Body of pancreas (tissue), 4 donors: ENCODE measurements at regions not wholly inside any gene's neighbourhood (a gene's known extent, or its start where the extent isn't known, plus 50 kb on each side); places are given as distances from the start of the nearest gene placed in this dataset.
A peak's percentile ranks its signal among the peaks of the same experiment; 100 is the strongest.

ENCODE experiments used
- ATAC-seq: fragments of 150-250 bp; one replicate; pipeline ENCODE4 v1.9.1; 2016
- DNase-seq, 4 donors: peaks; one replicate each; pipeline ENCODE4 v3.0.0-alpha.2; 2019
- H3K27ac ChIP-seq, 4 donors: fragments of 200-600 bp; sonication (generic); 1 replicate in 3 of 4; 2 replicates in 1 of 4; pipeline versions ENCODE4 v1.5.1 to v1.6.1; 2016 to 2019; ENCODE audit warnings: mild to moderate bottlenecking in 1 of 4, mixed read lengths in 1 of 4, moderate library complexity in 1 of 4
- H3K27me3 ChIP-seq, 2 donors: fragments of 200-600 bp; sonication (generic); one replicate each; pipeline ENCODE4 v1.6.0; 2016; ENCODE audit warnings: mild to moderate bottlenecking in 1 of 2
- H3K36me3 ChIP-seq, 2 donors: fragments of 200-600 bp; sonication (generic); replicated peaks in 1 of 2; 2 replicates each; pipeline ENCODE4 v1.5.1; 2016; ENCODE audit warnings: low read depth in 2 of 2; ENCODE audit not compliant: insufficient read depth in 1 of 2
- H3K4me1 ChIP-seq: fragments of 200-600 bp; sonication (generic); one replicate; pipeline ENCODE4 v1.6.0; 2016
- H3K4me3 ChIP-seq, 2 donors: fragments of 200-600 bp; sonication (generic); 1 replicate in 1 of 2; 2 replicates in 1 of 2; pipeline ENCODE4 v1.5.1; 2016 to 2019
- H3K9me3 ChIP-seq, 3 donors: fragments of 200-600 bp; sonication (generic); 1 replicate in 2 of 3; 2 replicates in 1 of 3; pipeline ENCODE4 v1.5.1; 2016
- POLR2A ChIP-seq, 3 donors: fragments of 450-650 bp; IDR thresholded peaks; one replicate each; pipeline ENCODE4 v1.6.1; 2016; ENCODE audit warnings: antibody characterized with exemption in 3 of 3, mild to moderate bottlenecking in 2 of 3
- WGBS, 2 donors: methylation state at CpG; one replicate each; pipeline ENCODE4 v1.1.5; 2017; 5-methylcytosine and 5-hydroxymethylcytosine counted together
- intact Hi-C: fragments of 100-400 bp; cut with DNase I; formaldehyde crosslinking; loops from one replicate; pipeline ENCODE4 v1.15.1; 2023
- TF ChIP-seq, protein P1 (sequence below), 7 experiments: fragments of 450-650 bp in 4 of 7; fragments of 200-600 bp in 3 of 7; sonication (generic) in 3 of 7; IDR thresholded peaks; one replicate each; pipeline ENCODE4 v1.5.1; 2016 to 2019; ENCODE audit warnings: antibody characterized with exemption in 7 of 7

- Histone ChIP-seq H3K9me3 (no peaks in the 10 kb centered on the region), H3K27me3 (no peaks in the 10 kb centered on the region), H3K4me1 (peaks cover 25% of the 10 kb centered on the region), H3K36me3 (no peaks in the 10 kb centered on the region), H3K27ac (peak overlapping the region in 3 of 4 donors; percentile 49 to 81 (median 65)), H3K4me3 (no peak overlapping the region)
- ATAC-seq = no peak
- intact Hi-C loops = no loop called here
- no peak for DNase-seq
- WGBS, 2 donors = 55 to 75% methylated on average over 3 of the region's 3 CpGs
- TF ChIP-seq, protein P1, sequence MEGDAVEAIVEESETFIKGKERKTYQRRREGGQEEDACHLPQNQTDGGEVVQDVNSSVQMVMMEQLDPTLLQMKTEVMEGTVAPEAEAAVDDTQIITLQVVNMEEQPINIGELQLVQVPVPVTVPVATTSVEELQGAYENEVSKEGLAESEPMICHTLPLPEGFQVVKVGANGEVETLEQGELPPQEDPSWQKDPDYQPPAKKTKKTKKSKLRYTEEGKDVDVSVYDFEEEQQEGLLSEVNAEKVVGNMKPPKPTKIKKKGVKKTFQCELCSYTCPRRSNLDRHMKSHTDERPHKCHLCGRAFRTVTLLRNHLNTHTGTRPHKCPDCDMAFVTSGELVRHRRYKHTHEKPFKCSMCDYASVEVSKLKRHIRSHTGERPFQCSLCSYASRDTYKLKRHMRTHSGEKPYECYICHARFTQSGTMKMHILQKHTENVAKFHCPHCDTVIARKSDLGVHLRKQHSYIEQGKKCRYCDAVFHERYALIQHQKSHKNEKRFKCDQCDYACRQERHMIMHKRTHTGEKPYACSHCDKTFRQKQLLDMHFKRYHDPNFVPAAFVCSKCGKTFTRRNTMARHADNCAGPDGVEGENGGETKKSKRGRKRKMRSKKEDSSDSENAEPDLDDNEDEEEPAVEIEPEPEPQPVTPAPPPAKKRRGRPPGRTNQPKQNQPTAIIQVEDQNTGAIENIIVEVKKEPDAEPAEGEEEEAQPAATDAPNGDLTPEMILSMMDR (IDR thresholded peaks at IDR 0.05) = no peak
- no peak for TF ChIP-seq POLR2A (IDR thresholded peaks at IDR 0.05)
These were observed 663.6 kb downstream of the IRS1 start for GRCh38 chr2:226135861-226136548.

- WGBS, 2 donors = 90 to 95% methylated on average over 5 of the region's 5 CpGs
- no peak for DNase-seq
- TF ChIP-seq, protein P1 (IDR thresholded peaks at IDR 0.05) = no peak
- TF ChIP-seq POLR2A (IDR thresholded peaks at IDR 0.05) = no peak
- intact Hi-C loops = no loop called here
- Histone ChIP-seq H3K27ac (no peak overlapping the region), H3K4me1 (peaks cover 25% of the 10 kb centered on the region), H3K36me3 (no peaks in the 10 kb centered on the region), H3K27me3 (no peaks in the 10 kb centered on the region), H3K9me3 (no peaks in the 10 kb centered on the region), H3K4me3 (no peak overlapping the region)
- no peak for ATAC-seq
These were observed 667.1 kb downstream of the IRS1 start for GRCh38 chr2:226132323-226133215.

GRCh38 chr2:226131299-226131784, 668.3 kb downstream of the IRS1 start:
- H3K9me3 ChIP-seq = no peaks in the 10 kb centered on the region
- H3K4me3 ChIP-seq = no peak overlapping the region
- DNase-seq (peak; percentile 48 to 74 (median 66)), ATAC-seq (peak; percentile 96)
- H3K27ac ChIP-seq = peak overlapping the region; percentile 26 to 67 (median 56)
- no peaks in the 10 kb centered on the region for H3K36me3 ChIP-seq
- WGBS, 2 donors = 11 to 26% methylated on average over 2 of the region's 2 CpGs
- H3K27me3 ChIP-seq = no peaks in the 10 kb centered on the region
- H3K4me1 ChIP-seq = peaks cover 15% of the 10 kb centered on the region
- TF ChIP-seq POLR2A (IDR thresholded peaks at IDR 0.05) = no peak
- TF ChIP-seq, protein P1 (IDR thresholded peaks at IDR 0.05) = no peak
- intact Hi-C loops = no loop called here

DNA sequence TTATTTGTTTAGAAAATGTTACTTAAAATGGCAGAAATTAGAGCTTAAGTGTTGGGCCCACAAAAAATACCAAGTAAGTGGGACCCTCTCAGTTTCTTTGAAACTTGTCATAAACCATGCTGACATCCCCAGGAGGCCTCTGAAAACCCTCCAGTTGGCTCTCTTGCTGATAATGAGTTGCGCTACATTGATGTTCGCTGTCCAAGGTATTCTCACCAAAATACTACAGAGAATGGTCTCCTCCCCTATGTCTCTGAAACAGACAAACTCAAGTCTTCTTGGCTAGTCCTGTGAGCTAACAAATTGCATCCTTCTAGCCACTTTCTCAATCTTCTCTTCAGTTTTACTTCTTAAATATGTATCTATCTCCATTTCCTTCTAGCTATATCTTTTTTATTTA, 669.4 kb downstream of the IRS1 start:
- TF ChIP-seq, protein P1 (IDR thresholded peaks at IDR 0.05) = no peak
- no peak for TF ChIP-seq POLR2A (IDR thresholded peaks at IDR 0.05)
- Histone ChIP-seq H3K4me1 (peaks cover 9% of the 10 kb centered on the region), H3K36me3 (no peaks in the 10 kb centered on the region), H3K27ac (no peak overlapping the region), H3K4me3 (no peak overlapping the region), H3K9me3 (no peaks in the 10 kb centered on the region), H3K27me3 (no peaks in the 10 kb centered on the region)
- DNase-seq = no peak
- intact Hi-C loops = no loop called here
- WGBS, 2 donors = 91% methylated on average over 2 of the region's 2 CpGs
- no peak for ATAC-seq
